ENCODE measurements at regions not wholly inside any gene's neighbourhood (a gene's known extent, or its start where the extent isn't known, plus 50 kb on each side); places are given as distances from the start of the nearest gene placed in this dataset.

- H3K27ac ChIP-seq: no peak overlapping the region
- WGBS, 3 donors: 89 to 98% (median 92%) methylated on average over 4 of the region's 4 CpGs
- DNase-seq (no peak), ATAC-seq (no peak)
- no peaks in the 10 kb centered on the region for H3K36me3 ChIP-seq (ENCODE audit: insufficient read depth in 1 of 2, low read depth in 1 of 2)
- H3K9me3 ChIP-seq: no peaks in the 10 kb centered on the region
- no peaks in the 10 kb centered on the region for H3K4me1 ChIP-seq
- no peaks in the 10 kb centered on the region for H3K27me3 ChIP-seq (ENCODE audit: insufficient read depth in 3 of 3, low read length in 2 of 3)
- no peak overlapping the region for H3K4me3 ChIP-seq
- intact Hi-C loops (cut with DNase I): no loop called here
- TF ChIP-seq CTCF (IDR thresholded peaks at IDR 0.05): no peak
Measured at GRCh38 chr4:12943069-12943468, 541.1 kb downstream of the RAB28 start.

DNA sequence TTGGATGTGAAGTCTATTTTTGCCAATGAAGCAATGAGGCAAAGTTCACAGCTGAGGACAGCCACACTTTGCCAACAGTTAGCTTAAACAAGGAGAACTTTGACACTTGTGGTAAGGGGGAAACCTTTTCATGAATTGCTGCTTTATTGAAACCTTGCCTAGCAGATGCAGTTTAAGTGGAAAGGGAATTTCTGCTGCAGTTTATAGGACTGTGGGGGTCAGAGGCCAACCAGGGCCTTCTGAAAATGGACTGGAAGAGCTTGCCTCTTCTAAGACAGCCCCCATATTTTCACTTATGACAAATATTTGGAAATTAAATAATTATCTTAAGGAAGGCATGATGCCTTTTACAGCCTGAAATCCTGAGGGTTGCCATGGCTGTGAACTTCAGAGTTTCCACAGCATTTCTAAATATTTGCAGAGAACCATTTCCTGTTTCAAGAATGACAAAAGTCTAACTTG lies 550.3 kb downstream of the RAB28 start:
- peaks cover 3% of the 10 kb centered on the region for H3K9me3 ChIP-seq
- DNase-seq (no peak), ATAC-seq (no peak)
- TF ChIP-seq CTCF (IDR thresholded peaks at IDR 0.05): no peak
- H3K4me1 ChIP-seq: no peaks in the 10 kb centered on the region
- H3K27me3 ChIP-seq (ENCODE audit: insufficient read depth in 3 of 3, low read length in 2 of 3): no peaks in the 10 kb centered on the region
- no peak overlapping the region for H3K4me3 ChIP-seq
- intact Hi-C loops (cut with DNase I): no loop called here
- no peak overlapping the region for H3K27ac ChIP-seq
- H3K36me3 ChIP-seq (ENCODE audit: insufficient read depth in 1 of 2, low read depth in 1 of 2): no peaks in the 10 kb centered on the region

GRCh38 chr4:12932203-12932788 lies 551.8 kb downstream of the RAB28 start:
- ATAC-seq: no peak
- H3K4me1 ChIP-seq: no peaks in the 10 kb centered on the region

GRCh38 chr4:12929784-12930183 lies 554.4 kb downstream of the RAB28 start:
- intact Hi-C loops (cut with DNase I): no loop called here
- no peaks in the 10 kb centered on the region for H3K4me1 ChIP-seq
- H3K36me3 ChIP-seq (ENCODE audit: insufficient read depth in 1 of 2, low read depth in 1 of 2): no peaks in the 10 kb centered on the region
- no peak overlapping the region for H3K27ac ChIP-seq
- no peaks in the 10 kb centered on the region for H3K27me3 ChIP-seq (ENCODE audit: insufficient read depth in 3 of 3, low read length in 2 of 3)
- TF ChIP-seq CTCF (IDR thresholded peaks at IDR 0.05): no peak
- WGBS, 3 donors: 79 to 88% (median 79%) methylated on average over 1 of the region's 1 CpG
- no peak for DNase-seq
- no peak overlapping the region for H3K4me3 ChIP-seq
- H3K9me3 ChIP-seq: peaks cover 3% of the 10 kb centered on the region
- ATAC-seq: no peak

More at GRCh38 chr4:12932203-12932788, 551.8 kb downstream of the RAB28 start:
- peaks cover 3% of the 10 kb centered on the region for H3K9me3 ChIP-seq
- H3K36me3 ChIP-seq (ENCODE audit: insufficient read depth in 1 of 2, low read depth in 1 of 2): no peaks in the 10 kb centered on the region
- no peak for TF ChIP-seq CTCF (IDR thresholded peaks at IDR 0.05)
- DNase-seq: no peak
- 64 to 81% (median 78%) methylated on average over 4 of the region's 4 CpGs for WGBS, 3 donors
- no peak overlapping the region for H3K27ac ChIP-seq
- intact Hi-C loops (cut with DNase I): no loop called here
- no peaks in the 10 kb centered on the region for H3K27me3 ChIP-seq (ENCODE audit: insufficient read depth in 3 of 3, low read length in 2 of 3)
- no peak overlapping the region for H3K4me3 ChIP-seq

DNA sequence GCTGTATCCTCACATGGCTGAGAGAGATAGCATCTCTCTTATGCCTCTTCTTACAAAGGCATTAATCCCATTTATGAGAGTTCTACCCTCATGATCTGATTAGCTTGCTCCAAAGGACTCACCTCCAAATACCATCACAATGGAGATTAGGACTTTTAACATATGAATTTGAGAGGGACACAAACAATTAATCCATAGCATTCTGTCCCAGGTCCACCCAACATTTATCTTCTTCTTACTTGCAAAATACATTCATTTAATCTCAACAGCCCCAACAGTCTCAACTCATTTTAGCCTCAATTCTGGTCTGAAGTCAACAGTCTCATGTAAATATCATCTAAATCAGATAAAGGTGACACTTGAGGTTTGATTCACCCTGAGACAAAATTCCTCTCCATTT lies 555.4 kb downstream of the RAB28 start:
- Histone ChIP-seq H3K27ac (no peak overlapping the region), H3K4me3 (no peak overlapping the region), H3K4me1 (no peaks in the 10 kb centered on the region), H3K27me3 (ENCODE audit: insufficient read depth in 3 of 3, low read length in 2 of 3) (no peaks in the 10 kb centered on the region), H3K36me3 (ENCODE audit: insufficient read depth in 1 of 2, low read depth in 1 of 2) (no peaks in the 10 kb centered on the region), H3K9me3 (peaks cover 3% of the 10 kb centered on the region)
- ATAC-seq (no peak), DNase-seq (no peak)
- intact Hi-C loops (cut with DNase I): no loop called here
- TF ChIP-seq CTCF (IDR thresholded peaks at IDR 0.05): no peak
